NB4 (cell line): ENCODE measurements at regions not wholly inside any gene's neighbourhood (a gene's known extent, or its start where the extent isn't known, plus 50 kb on each side); places are given as distances from the start of the nearest gene placed in this dataset.

Source experiments
- CTCF ChIP-seq: IDR thresholded peaks from one replicate; pipeline ENCODE4 v1.5.1; 2012; ENCODE audit warnings: low read depth, low read length
- MYC ChIP-seq: IDR thresholded peaks from 2 replicates; pipeline ENCODE4 v1.6.1; 2011; ENCODE audit warnings: low read depth, low read length
- POLR2A ChIP-seq: IDR thresholded peaks from 2 replicates; pipeline ENCODE4 v1.6.1; 2011; ENCODE audit warnings: mild to moderate bottlenecking; ENCODE audit not compliant: insufficient read length; ENCODE audit errors: extremely low read depth

- TF ChIP-seq POLR2A, result no peak
- TF ChIP-seq CTCF, result no peak
- TF ChIP-seq MYC, result no peak
These were observed 93.3 kb downstream of the OLFM4 start for GRCh38 chr13:53121919-53122318.
